Liver (tissue), 8 donors: ENCODE measurements at regions not wholly inside any gene's neighbourhood (a gene's known extent, or its start where the extent isn't known, plus 50 kb on each side); places are given as distances from the start of the nearest gene placed in this dataset.

Experiments used
- DNase-seq: peaks from one replicate; pipeline ENCODE4 v3.0.0-alpha.2; 2017; ENCODE audit warnings: low spot score
- H3K27ac ChIP-seq, 2 donors: one replicate each; pipeline ENCODE4 v1.7.0; 2013; ENCODE audit warnings: inconsistent platforms in 2 of 2, low read length in 2 of 2, control low read depth in 1 of 2, low read depth in 1 of 2, mild to moderate bottlenecking in 1 of 2
- H3K27me3 ChIP-seq, 4 donors: one replicate each; pipeline versions ENCODE4 v1.6.1 to v1.7.0; 2013; ENCODE audit warnings: low read length in 3 of 4, inconsistent platforms in 1 of 4, mild to moderate bottlenecking in 1 of 4, moderate library complexity in 1 of 4; ENCODE audit not compliant: control insufficient read depth in 4 of 4, insufficient read depth in 4 of 4
- H3K36me3 ChIP-seq, 4 donors: one replicate each; pipeline versions ENCODE4 v1.6.1 to v1.7.0; 2013; ENCODE audit warnings: low read length in 3 of 4, mild to moderate bottlenecking in 3 of 4, low read depth in 1 of 4, moderate library complexity in 1 of 4; ENCODE audit not compliant: control insufficient read depth in 4 of 4, insufficient read depth in 3 of 4
- H3K4me1 ChIP-seq, 4 donors: one replicate each; pipeline versions ENCODE4 v1.6.1 to v1.7.0; 2013; ENCODE audit warnings: low read length in 3 of 4, mild to moderate bottlenecking in 3 of 4, moderate library complexity in 1 of 4; ENCODE audit not compliant: control insufficient read depth in 4 of 4, insufficient read depth in 4 of 4
- H3K4me3 ChIP-seq, 3 donors: one replicate each; pipeline versions ENCODE4 v1.6.1 to v1.7.0; 2013; ENCODE audit warnings: low read length in 3 of 3, control low read depth in 1 of 3, low read depth in 1 of 3, mild to moderate bottlenecking in 1 of 3
- H3K9ac ChIP-seq, 2 donors: one replicate each; pipeline ENCODE4 v1.7.0; 2013; ENCODE audit warnings: low read length in 2 of 2, mild to moderate bottlenecking in 2 of 2, moderate library complexity in 2 of 2, control low read depth in 1 of 2, low read depth in 1 of 2
- H3K9me3 ChIP-seq, 4 donors: one replicate each; pipeline versions ENCODE4 v1.6.1 to v1.7.0; 2013; ENCODE audit warnings: low read length in 3 of 4; ENCODE audit not compliant: control insufficient read depth in 4 of 4
- ATF3 ChIP-seq: IDR thresholded peaks from 2 replicates; pipeline ENCODE4 v1.6.1; 2016; ENCODE audit warnings: antibody characterized with exemption
- CTCF ChIP-seq: fragments of 150-350 bp; IDR thresholded peaks from 2 replicates; pipeline ENCODE4 v1.5.1; 2017; ENCODE audit warnings: improper control_type of control experiment, low read depth, low read length; ENCODE audit not compliant: missing input control
- EGR1 ChIP-seq, 2 donors: IDR thresholded peaks; 2 replicates each; pipeline ENCODE4 v1.6.1; 2016 to 2018; ENCODE audit warnings: antibody characterized with exemption in 2 of 2, low read depth in 2 of 2
- FOXA1 ChIP-seq: IDR thresholded peaks from 2 replicates; pipeline ENCODE4 v1.6.1; 2016; ENCODE audit warnings: antibody characterized with exemption
- FOXA2 ChIP-seq: IDR thresholded peaks from 2 replicates; pipeline ENCODE4 v1.6.1; 2016; ENCODE audit warnings: antibody characterized with exemption
- GABPA ChIP-seq, 2 donors: IDR thresholded peaks in 1 of 2; conservative IDR thresholded peaks in 1 of 2; 2 replicates each; pipeline ENCODE4 v1.6.1; 2016; ENCODE audit warnings: antibody characterized with exemption in 2 of 2, mild to moderate bottlenecking in 1 of 2, moderate library complexity in 1 of 2
- HNF4A ChIP-seq, 2 donors: conservative IDR thresholded peaks; 2 replicates each; pipeline ENCODE4 v1.6.1; 2016; ENCODE audit warnings: antibody characterized with exemption in 2 of 2, mild to moderate bottlenecking in 2 of 2
- HNF4G ChIP-seq: IDR thresholded peaks from 2 replicates; pipeline ENCODE4 v1.6.1; 2016; ENCODE audit warnings: antibody characterized with exemption
- JUND ChIP-seq, 2 donors: IDR thresholded peaks; 2 replicates each; pipeline ENCODE4 v1.6.1; 2016; ENCODE audit warnings: antibody characterized with exemption in 2 of 2
- MAX ChIP-seq: IDR thresholded peaks from 2 replicates; pipeline ENCODE4 v1.6.1; 2016; ENCODE audit warnings: antibody characterized with exemption
- NR2F2 ChIP-seq: IDR thresholded peaks from 2 replicates; pipeline ENCODE4 v1.6.1; 2016; ENCODE audit warnings: antibody characterized with exemption
- RAD21 ChIP-seq, 2 donors: IDR thresholded peaks; 2 replicates each; pipeline ENCODE4 v1.6.1; 2016; ENCODE audit warnings: antibody characterized with exemption in 2 of 2, mild to moderate bottlenecking in 2 of 2
- REST ChIP-seq: IDR thresholded peaks from 2 replicates; pipeline ENCODE4 v1.6.1; 2016; ENCODE audit warnings: antibody characterized with exemption, mild to moderate bottlenecking
- RXRA ChIP-seq, 2 donors: IDR thresholded peaks; 2 replicates each; pipeline ENCODE4 v1.6.1; 2017 to 2018; ENCODE audit warnings: antibody characterized with exemption in 2 of 2, mild to moderate bottlenecking in 1 of 2
- SP1 ChIP-seq: IDR thresholded peaks from 2 replicates; pipeline ENCODE4 v1.6.1; 2018; ENCODE audit warnings: antibody characterized with exemption, mild to moderate bottlenecking
- YY1 ChIP-seq: IDR thresholded peaks from 2 replicates; pipeline ENCODE4 v1.6.1; 2016; ENCODE audit warnings: antibody characterized with exemption, mild to moderate bottlenecking
- ZBTB33 ChIP-seq: IDR thresholded peaks from 2 replicates; pipeline ENCODE4 v1.6.1; 2016; ENCODE audit warnings: antibody characterized with exemption
- WGBS: extraction: QIAGEN DNeasy Blood & Tissue Kit; methylation state at CpG from one replicate; pipeline ENCODE4 v1.1.7; 2013; 5-methylcytosine and 5-hydroxymethylcytosine counted together
- donor health status: healthy.
- donor health status: healthy.
- donor health status: healthy.
- donor health status: healthy.
- donor health status: healthy.

- Histone ChIP-seq H3K27me3 (no peaks in the 10 kb centered on the region), H3K36me3 (no peaks in the 10 kb centered on the region), H3K9me3 (no peaks in the 10 kb centered on the region), H3K4me3 (no peak overlapping the region), H3K27ac (no peak overlapping the region), H3K4me1 (peaks cover 0 to 2% (median 0%) of the 10 kb centered on the region in 4 donors), H3K9ac (no peak overlapping the region)
- 69% methylated on average over 13 of the region's 13 CpGs for WGBS
- TF ChIP-seq YY1 (no peak), HNF4G (no peak), MAX (no peak), RXRA (IDR thresholded peaks at IDR 0.05) (no peak), GABPA (IDR thresholded peaks at IDR 0.05 in 1 of 2, conservative IDR thresholded peaks at IDR 0.05 in 1 of 2) (no peak), HNF4A (conservative IDR thresholded peaks at IDR 0.05) (no peak), ATF3 (no peak), CTCF (no peak), REST (no peak), ZBTB33 (no peak), JUND (IDR thresholded peaks at IDR 0.05) (no peak), FOXA1 (no peak), NR2F2 (no peak), FOXA2 (no peak)
- DNase-seq: no peak
Observed at GRCh38 chr12:131445184-131445774, 265.6 kb upstream of the SFSWAP start.

- no peak for DNase-seq
- 42% methylated on average over 12 of the region's 12 CpGs for WGBS
Observed at GRCh38 chr12:131445795-131446194, 265.1 kb upstream of the SFSWAP start.

More at GRCh38 chr12:131445795-131446194, 265.1 kb upstream of the SFSWAP start:
- Histone ChIP-seq H3K9ac (no peak overlapping the region), H3K27ac (no peak overlapping the region), H3K36me3 (no peaks in the 10 kb centered on the region), H3K27me3 (no peaks in the 10 kb centered on the region), H3K4me3 (no peak overlapping the region), H3K9me3 (no peaks in the 10 kb centered on the region), H3K4me1 (peaks cover 0 to 2% (median 0%) of the 10 kb centered on the region in 4 donors)
- TF ChIP-seq REST (no peak), SP1 (no peak), RAD21 (IDR thresholded peaks at IDR 0.05) (no peak), HNF4A (conservative IDR thresholded peaks at IDR 0.05) (no peak), MAX (no peak), EGR1 (IDR thresholded peaks at IDR 0.05; ENCODE audit: low read depth in 2 of 2) (no peak), JUND (IDR thresholded peaks at IDR 0.05) (no peak), YY1 (no peak), ATF3 (no peak), FOXA2 (no peak)
